SU-DHL-6 (cell line): ENCODE measurements at regions not wholly inside any gene's neighbourhood (a gene's known extent, or its start where the extent isn't known, plus 50 kb on each side); places are given as distances from the start of the nearest gene placed in this dataset.

ENCODE experiments used
- H2AFZ ChIP-seq: fragments of 200-600 bp; sonication (generic); 2 replicates; pipeline ENCODE4 v1.6.1; 2014; ENCODE audit warnings: low read depth, mild to moderate bottlenecking, moderate library complexity, mixed read lengths, antibody characterized with exemption, low read length; ENCODE audit not compliant: severe bottlenecking
- H3F3A ChIP-seq: fragments of 200-600 bp; shearing (Covaris generic); 2 replicates; pipeline ENCODE4 v1.6.0; 2016; ENCODE audit warnings: antibody characterized with exemption, mild to moderate bottlenecking; ENCODE audit not compliant: insufficient read depth
- H3K27ac ChIP-seq: fragments of 200-600 bp; sonication (generic); 2 replicates; pipeline ENCODE4 v1.5.1; 2016; ENCODE audit warnings: low read depth, mild to moderate bottlenecking, low read length, moderate library complexity, mixed read lengths
- H3K27me3 ChIP-seq: fragments of 200-600 bp; sonication (generic), shearing (Covaris generic); 2 replicates; pipeline ENCODE4 v1.6.0; 2014; ENCODE audit warnings: mild to moderate bottlenecking, low read length
- H3K36me3 ChIP-seq: fragments of 200-600 bp; sonication (generic); 2 replicates; pipeline ENCODE4 v1.6.1; 2014; ENCODE audit warnings: mild to moderate bottlenecking, low read length, mixed read lengths
- H3K4me2 ChIP-seq: fragments of 300-600, 200-600 bp; shearing (Covaris generic), sonication (generic); 2 replicates; pipeline ENCODE4 v1.6.0; 2014; ENCODE audit warnings: low read length, low read depth, mild to moderate bottlenecking; ENCODE audit not compliant: poor library complexity, severe bottlenecking
- H3K4me3 ChIP-seq: fragments of 200-600 bp; sonication (generic); 2 replicates; pipeline ENCODE4 v1.5.1; 2014; ENCODE audit warnings: antibody characterized with exemption, low read length, mild to moderate bottlenecking, mixed read lengths; ENCODE audit not compliant: insufficient read depth, poor library complexity, severe bottlenecking
- H3K79me2 ChIP-seq: fragments of 200-600 bp; sonication (generic); 2 replicates; pipeline ENCODE4 v1.6.1; 2014; ENCODE audit warnings: mild to moderate bottlenecking, low read length, moderate library complexity; ENCODE audit not compliant: insufficient read depth
- H3K9ac ChIP-seq: fragments of 200-600 bp; sonication (generic); 2 replicates; pipeline ENCODE4 v1.7.0; 2014; ENCODE audit warnings: mild to moderate bottlenecking, low read length
- H3K9me2 ChIP-seq: fragments of 200-600 bp; sonication (generic); replicated peaks from 2 replicates; pipeline ENCODE4 v1.6.1; 2014; ENCODE audit warnings: low read length; ENCODE audit not compliant: insufficient read depth
- H3K9me3 ChIP-seq: fragments of 200-600 bp; sonication (generic); 2 replicates; pipeline ENCODE4 v1.6.1; 2014; ENCODE audit warnings: low read length, mixed read lengths; ENCODE audit not compliant: insufficient read depth
- H4K20me1 ChIP-seq: fragments of 200-600 bp; sonication (generic); 2 replicates; pipeline ENCODE4 v1.6.1; 2014; ENCODE audit warnings: low read depth, mild to moderate bottlenecking, antibody characterized with exemption, low read length, moderate library complexity, mixed read lengths
- CTCF ChIP-seq: fragments of 200-600 bp; sonication (generic); IDR thresholded peaks from one replicate; pipeline ENCODE4 v1.5.1; 2017; ENCODE audit warnings: antibody characterized with exemption, mild to moderate bottlenecking, low read length, moderate library complexity; ENCODE audit not compliant: insufficient read depth, poor library complexity, severe bottlenecking
- EZH2phosphoT487 ChIP-seq: fragments of 200-600 bp; sonication (generic), shearing (Covaris generic); conservative IDR thresholded peaks from 2 replicates; pipeline ENCODE4 v1.6.1; 2018; ENCODE audit warnings: mild to moderate bottlenecking, antibody characterized with exemption, low read length, moderate library complexity, mixed read lengths

GRCh38 chr12:74418573-74418972 is 119.1 kb upstream of the ATXN7L3B start:
- Histone ChIP-seq H3K36me3 (no peaks in the 10 kb centered on the region), H3K27me3 (no peaks in the 10 kb centered on the region), H3K9me3 (no peaks in the 10 kb centered on the region), H3K9me2 (no peaks in the 10 kb centered on the region), H3K9ac (no peak overlapping the region), H4K20me1 (no peaks in the 10 kb centered on the region), H3F3A (no peaks in the 10 kb centered on the region), H2AFZ (no peak overlapping the region), H3K27ac (no peak overlapping the region), H3K79me2 (no peaks in the 10 kb centered on the region), H3K4me3 (no peak overlapping the region), H3K4me2 (no peak overlapping the region)
- no peak for TF ChIP-seq CTCF
- no peak for TF ChIP-seq EZH2phosphoT487

DNA sequence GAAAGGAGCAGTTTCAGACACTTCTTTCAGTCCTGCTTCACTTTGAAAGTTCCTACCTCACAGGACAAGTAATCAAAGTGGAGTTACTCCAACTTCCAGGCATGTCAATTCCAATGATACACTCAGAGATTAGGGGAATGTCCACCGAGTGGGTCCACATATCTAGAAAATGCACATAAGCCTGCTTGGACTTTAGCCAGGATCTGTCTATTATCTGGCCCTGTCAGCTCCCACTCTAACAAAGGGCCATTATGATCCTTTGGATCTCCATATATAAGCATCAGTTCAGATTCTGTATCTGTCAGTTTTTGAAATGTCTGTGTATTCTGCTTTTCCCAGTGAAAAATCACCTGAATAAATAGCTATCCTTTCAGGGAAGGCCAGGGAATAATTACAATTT is 112.9 kb upstream of the ATXN7L3B start:
- H2AFZ ChIP-seq = no peak overlapping the region
- H3K9me3 ChIP-seq = no peaks in the 10 kb centered on the region
- H3K36me3 ChIP-seq = no peaks in the 10 kb centered on the region
- no peak overlapping the region for H3K4me3 ChIP-seq
- no peaks in the 10 kb centered on the region for H3K9me2 ChIP-seq
- no peaks in the 10 kb centered on the region for H3K79me2 ChIP-seq
- no peak overlapping the region for H3K4me2 ChIP-seq
- H3F3A ChIP-seq = no peaks in the 10 kb centered on the region
- H3K27ac ChIP-seq = no peak overlapping the region
- H3K9ac ChIP-seq = no peak overlapping the region
- H4K20me1 ChIP-seq = no peaks in the 10 kb centered on the region
- TF ChIP-seq CTCF = no peak
- no peak for TF ChIP-seq EZH2phosphoT487
- no peaks in the 10 kb centered on the region for H3K27me3 ChIP-seq

DNA sequence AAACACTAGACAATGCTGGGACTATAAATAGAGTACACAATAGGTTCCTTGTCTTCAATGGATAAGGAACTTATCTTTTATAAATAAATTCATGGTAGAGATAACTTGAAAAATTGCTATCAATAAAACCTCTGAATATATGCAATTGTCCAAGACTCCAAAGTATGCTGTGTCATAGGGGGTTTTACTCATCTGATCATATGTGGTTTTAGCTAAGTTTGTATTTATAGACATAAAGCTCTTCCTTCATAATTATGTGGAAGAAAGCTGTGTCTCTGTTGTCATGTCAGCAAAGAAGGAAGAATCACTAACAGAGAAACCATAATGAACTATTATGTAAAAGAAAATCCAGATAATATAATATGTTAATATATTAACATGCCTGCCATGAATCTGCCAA is 111.5 kb upstream of the ATXN7L3B start:
- H2AFZ ChIP-seq = no peak overlapping the region
- no peaks in the 10 kb centered on the region for H3K9me2 ChIP-seq
- no peak overlapping the region for H3K4me2 ChIP-seq
- H3K4me3 ChIP-seq = no peak overlapping the region
- no peaks in the 10 kb centered on the region for H3K79me2 ChIP-seq
- no peaks in the 10 kb centered on the region for H3F3A ChIP-seq
- H3K27ac ChIP-seq = no peak overlapping the region
- no peaks in the 10 kb centered on the region for H4K20me1 ChIP-seq
- no peak overlapping the region for H3K9ac ChIP-seq
- H3K9me3 ChIP-seq = no peaks in the 10 kb centered on the region
- TF ChIP-seq CTCF = no peak
- TF ChIP-seq EZH2phosphoT487 = no peak
- no peaks in the 10 kb centered on the region for H3K27me3 ChIP-seq
- H3K36me3 ChIP-seq = no peaks in the 10 kb centered on the region

GRCh38 chr12:74429535-74429934 is 108.1 kb upstream of the ATXN7L3B start:
- Histone ChIP-seq H3K79me2 (no peaks in the 10 kb centered on the region), H3K9me2 (no peaks in the 10 kb centered on the region), H3F3A (no peaks in the 10 kb centered on the region), H3K9ac (no peak overlapping the region), H2AFZ (no peak overlapping the region), H3K36me3 (no peaks in the 10 kb centered on the region), H3K27ac (no peak overlapping the region), H3K4me2 (no peak overlapping the region), H3K27me3 (no peaks in the 10 kb centered on the region), H4K20me1 (no peaks in the 10 kb centered on the region), H3K9me3 (no peaks in the 10 kb centered on the region), H3K4me3 (no peak overlapping the region)
- TF ChIP-seq CTCF (no peak), EZH2phosphoT487 (no peak)
